H1 (cell line): ENCODE measurements at regions not wholly inside any gene's neighbourhood (a gene's known extent, or its start where the extent isn't known, plus 50 kb on each side); places are given as distances from the start of the nearest gene placed in this dataset.

ENCODE experiments used
- CTCF ChIA-PET: fragments of 300-600 bp; sonication (Branson Sonifier 250); formaldehyde crosslinking; loops from one replicate; lab custom pipeline; 2021; ENCODE audit not compliant: partially characterized antibody; lab: Charles Lee
- POLR2A ChIA-PET: fragments of 300-600 bp; sonication (Branson Sonifier 250); formaldehyde crosslinking; loops from one replicate; lab custom pipeline; 2021; ENCODE audit warnings: inconsistent platforms; ENCODE audit not compliant: partially characterized antibody; lab: Charles Lee
- DNase-seq, 2 experiments: peaks; one replicate each; pipeline versions ENCODE4 v3.0.0 to v3.0.0-alpha.2; 2010 to 2022; ENCODE audit warnings: low spot score in 2 of 2, low read depth in 1 of 2, mixed read lengths in 1 of 2
- FAIRE-seq: peaks from 2 replicates; lab custom pipeline; 2011; peaks lifted over from hg19 to GRCh38; lab: Jason Lieb, UNC
- H2AFZ ChIP-seq: 2 replicates; pipeline ENCODE4 v1.8.1; 2012; ENCODE audit warnings: low read length, inconsistent platforms
- H2AK5ac ChIP-seq: 2 replicates; pipeline ENCODE4 v1.6.1; 2013; ENCODE audit warnings: low read depth, low read length
- H2BK120ac ChIP-seq: replicated peaks from 2 replicates; pipeline ENCODE3; 2013; ENCODE audit warnings: low read depth, low read length, inconsistent platforms
- H2BK12ac ChIP-seq: 2 replicates; pipeline ENCODE4 v1.6.1; 2013; ENCODE audit warnings: low read depth, low read length
- H2BK15ac ChIP-seq: 2 replicates; pipeline ENCODE4 v1.6.1; 2013; ENCODE audit warnings: low read length
- H2BK20ac ChIP-seq: 2 replicates; pipeline ENCODE4 v1.6.1; 2013; ENCODE audit warnings: low read length
- H2BK5ac ChIP-seq: 2 replicates; pipeline ENCODE4 v1.6.1; 2013; ENCODE audit warnings: low read depth, low read length
- H3K14ac ChIP-seq: 2 replicates; pipeline ENCODE4 v1.6.1; 2013; ENCODE audit warnings: inconsistent platforms; ENCODE audit not compliant: insufficient read length
- H3K18ac ChIP-seq: 2 replicates; pipeline ENCODE4 v1.6.1; 2013; ENCODE audit warnings: low read length; ENCODE audit errors: extremely low read depth
- H3K23ac ChIP-seq: 2 replicates; pipeline ENCODE4 v1.6.1; 2013; ENCODE audit warnings: inconsistent platforms; ENCODE audit not compliant: insufficient read length
- H3K23me2 ChIP-seq: 2 replicates; pipeline ENCODE4 v1.6.1; 2013; ENCODE audit warnings: low read depth, low read length
- H3K27ac ChIP-seq: 2 replicates; pipeline ENCODE4 v1.6.1; 2011; ENCODE audit warnings: low read depth, low read length, inconsistent platforms
- H3K27me3 ChIP-seq, 4 experiments: replicated peaks in 1 of 4; 1 replicate in 1 of 4; 2 replicates in 3 of 4; pipeline versions ENCODE4 v1.6.1 to v1.8.1; 2011 to 2013; ENCODE audit warnings: low read length in 3 of 4, mild to moderate bottlenecking in 3 of 4, inconsistent platforms in 2 of 4, mixed read lengths in 2 of 4, moderate library complexity in 1 of 4; ENCODE audit not compliant: control insufficient read depth in 3 of 4, insufficient read depth in 3 of 4; ENCODE audit errors: extremely low read depth in 1 of 4
- H3K36me3 ChIP-seq, 4 experiments: 2 replicates each; pipeline versions ENCODE4 v1.6.1 to v1.8.1; 2011 to 2013; ENCODE audit warnings: mild to moderate bottlenecking in 4 of 4, low read length in 3 of 4, moderate library complexity in 2 of 4, control low read depth in 1 of 4, inconsistent platforms in 1 of 4; ENCODE audit not compliant: insufficient read depth in 4 of 4, control insufficient read depth in 2 of 4
- H3K4ac ChIP-seq: replicated peaks from 2 replicates; pipeline ENCODE3; 2013; ENCODE audit warnings: low read length, low read depth, mixed read lengths, inconsistent platforms; ENCODE audit not compliant: insufficient read length
- H3K4me1 ChIP-seq, 4 experiments: replicated peaks in 1 of 4; 1 replicate in 1 of 4; 2 replicates in 3 of 4; pipeline versions ENCODE4 v1.6.1 to v1.8.1; 2011 to 2013; ENCODE audit warnings: low read length in 3 of 4, inconsistent platforms in 2 of 4, mixed read lengths in 1 of 4; ENCODE audit not compliant: insufficient read depth in 4 of 4, control insufficient read depth in 3 of 4
- H3K4me2 ChIP-seq, 2 experiments: 2 replicates each; pipeline versions ENCODE4 v1.6.1 to v1.8.1; 2011 to 2013; ENCODE audit warnings: low read depth in 2 of 2, low read length in 2 of 2, control low read depth in 1 of 2, inconsistent platforms in 1 of 2, mild to moderate bottlenecking in 1 of 2; ENCODE audit not compliant: insufficient read depth in 1 of 2
- H3K4me3 ChIP-seq, 4 experiments: fragments of 200-600, 300-600 bp in 1 of 4; sonication (generic), shearing (Covaris generic), sonication (Bioruptor Twin) in 1 of 4; 2 replicates each; pipeline versions ENCODE4 v1.5.1 to v1.8.1; 2011 to 2016; ENCODE audit warnings: low read length in 4 of 4, low read depth in 3 of 4, control low read depth in 2 of 4, inconsistent platforms in 2 of 4, mild to moderate bottlenecking in 2 of 4, mixed read lengths in 1 of 4, moderate library complexity in 1 of 4; ENCODE audit not compliant: insufficient read depth in 2 of 4; ENCODE audit errors: extremely low read depth in 1 of 4
- H3K56ac ChIP-seq: replicated peaks from 2 replicates; pipeline ENCODE3; 2013; ENCODE audit warnings: low read depth, mild to moderate bottlenecking, mixed read lengths, low read length, inconsistent platforms; ENCODE audit not compliant: insufficient read length
- H3K79me1 ChIP-seq: 2 replicates; pipeline ENCODE4 v1.6.1; 2013; ENCODE audit warnings: low read depth, low read length, control low read depth
- H3K79me2 ChIP-seq, 2 experiments: 2 replicates each; pipeline versions ENCODE4 v1.6.1 to v1.8.1; 2012 to 2013; ENCODE audit warnings: low read length in 2 of 2, mild to moderate bottlenecking in 2 of 2, inconsistent platforms in 1 of 2; ENCODE audit not compliant: insufficient read depth in 2 of 2, control insufficient read depth in 1 of 2
- H3K9ac ChIP-seq, 4 experiments: replicated peaks in 1 of 4; 1 replicate in 1 of 4; 2 replicates in 3 of 4; pipeline versions ENCODE4 v1.6.1 to v1.8.1; 2011 to 2013; ENCODE audit warnings: low read depth in 3 of 4, low read length in 3 of 4, control low read depth in 2 of 4, mild to moderate bottlenecking in 2 of 4, moderate library complexity in 2 of 4, inconsistent platforms in 1 of 4; ENCODE audit errors: extremely low read depth in 1 of 4
- H3K9me3 ChIP-seq, 2 experiments: 2 replicates each; pipeline versions ENCODE4 v1.6.1 to v1.8.1; 2012 to 2013; ENCODE audit warnings: mild to moderate bottlenecking in 2 of 2, moderate library complexity in 2 of 2, control low read depth in 1 of 2, inconsistent platforms in 1 of 2, low read depth in 1 of 2, low read length in 1 of 2, mixed read lengths in 1 of 2; ENCODE audit not compliant: insufficient read depth in 2 of 2
- H4K20me1 ChIP-seq, 2 experiments: replicated peaks in 1 of 2; 2 replicates each; pipeline versions ENCODE3 to v1.8.1; 2011 to 2013; ENCODE audit warnings: inconsistent platforms in 2 of 2, low read length in 2 of 2, mild to moderate bottlenecking in 1 of 2; ENCODE audit not compliant: insufficient read depth in 2 of 2, control insufficient read depth in 1 of 2
- H4K5ac ChIP-seq: 2 replicates; pipeline ENCODE4 v1.6.1; 2013; ENCODE audit warnings: low read length, low read depth, mixed read lengths, inconsistent platforms; ENCODE audit not compliant: insufficient read length
- H4K8ac ChIP-seq: 2 replicates; pipeline ENCODE4 v1.8.0; 2013; ENCODE audit warnings: mild to moderate bottlenecking, moderate library complexity, low read length, inconsistent platforms; ENCODE audit not compliant: insufficient read depth; ENCODE audit errors: extremely low read depth
- H4K91ac ChIP-seq: replicated peaks from 2 replicates; pipeline ENCODE3; 2013; ENCODE audit warnings: low read length, mixed read lengths, inconsistent platforms; ENCODE audit not compliant: insufficient read length
- ASH2L ChIP-seq: fragments of 200-600, 300-600 bp; sonication (generic); IDR thresholded peaks from one replicate; pipeline ENCODE4 v1.7.1; 2017; ENCODE audit warnings: low read length
- E2F6 ChIP-seq: IDR thresholded peaks from 2 replicates; pipeline ENCODE4 v1.6.1; 2012; ENCODE audit warnings: inconsistent platforms
- EZH2 ChIP-seq: fragments of 200-600 bp; sonication (generic); IDR thresholded peaks from 2 replicates; pipeline ENCODE4 v1.7.1; 2012; ENCODE audit warnings: low read depth, mild to moderate bottlenecking, moderate library complexity, low read length, inconsistent platforms; ENCODE audit not compliant: severe bottlenecking
- GABPA ChIP-seq: IDR thresholded peaks from 2 replicates; pipeline ENCODE4 v1.6.1; 2011; ENCODE audit warnings: mild to moderate bottlenecking, low read length, moderate library complexity, borderline replicate concordance; ENCODE audit not compliant: insufficient read depth
- KDM1A ChIP-seq: fragments of 200-600, 300-600 bp; sonication (generic); IDR thresholded peaks from 2 replicates; pipeline ENCODE4 v1.7.1; 2016; ENCODE audit warnings: mild to moderate bottlenecking, low read length, borderline replicate concordance
- SIN3A ChIP-seq, 2 experiments: IDR thresholded peaks in 1 of 2; conservative IDR thresholded peaks in 1 of 2; 2 replicates each; pipeline ENCODE4 v1.6.1; 2011 to 2012; ENCODE audit warnings: low read length in 2 of 2, improper control_type of control experiment in 1 of 2, low read depth in 1 of 2, mild to moderate bottlenecking in 1 of 2
- SUZ12 ChIP-seq: fragments of 200-600 bp; sonication (generic); IDR thresholded peaks from 2 replicates; pipeline ENCODE4 v1.6.1; 2012; ENCODE audit warnings: mild to moderate bottlenecking, inconsistent platforms, low read length, moderate library complexity, mixed read lengths
- TBP ChIP-seq: IDR thresholded peaks from 2 replicates; pipeline ENCODE4 v1.6.1; 2011; ENCODE audit warnings: low read depth, low read length, improper control_type of control experiment
- TCF12 ChIP-seq: IDR thresholded peaks from 2 replicates; pipeline ENCODE4 v1.6.1; 2011; ENCODE audit warnings: low read depth, mild to moderate bottlenecking, low read length
- YY1 ChIP-seq: IDR thresholded peaks from 2 replicates; pipeline ENCODE4 v1.6.1; 2011; ENCODE audit warnings: low read depth, mild to moderate bottlenecking, low read length
- WGBS, 2 experiments: shearing (Covaris generic) in 1 of 2; methylation state at CpG; one replicate each; pipeline versions ENCODE4 v1.1.6 to v1.1.7; 2013 to 2015; ENCODE audit warnings: low lambda C conversion rate in 2 of 2, mixed read lengths in 2 of 2, inconsistent platforms in 1 of 2, low coverage in 1 of 2, missing lambda C conversion rate in 1 of 2; ENCODE audit not compliant: insufficient replicate concordance in 2 of 2, insufficient coverage in 1 of 2, insufficient read length in 1 of 2; ENCODE audit errors: extremely low coverage in 1 of 2, missing lambda C conversion rate in 1 of 2; 5-methylcytosine and 5-hydroxymethylcytosine counted together

GRCh38 chr10:9451211-9451773 lies 1396.8 kb downstream of the GATA3 start:
- Histone ChIP-seq H3K79me1 (no peaks in the 10 kb centered on the region), H3K56ac (no peak overlapping the region), H3K9ac (no peak overlapping the region), H3K79me2 (no peaks in the 10 kb centered on the region), H4K91ac (no peak overlapping the region), H3K4ac (no peak overlapping the region), H3K14ac (no peak overlapping the region), H2BK5ac (no peak overlapping the region), H3K18ac (no peak overlapping the region), H3K27me3 (no peaks in the 10 kb centered on the region), H4K5ac (no peak overlapping the region), H3K4me2 (no peak overlapping the region), H3K23me2 (no peaks in the 10 kb centered on the region), H3K23ac (no peak overlapping the region), H2BK120ac (no peak overlapping the region), H3K36me3 (no peaks in the 10 kb centered on the region), H3K9me3 (peaks cover 4 to 11% of the 10 kb centered on the region in 2 experiments; a peak in 2 of 4 replicates), H2BK12ac (no peak overlapping the region), H4K20me1 (no peaks in the 10 kb centered on the region), H2AK5ac (no peak overlapping the region), H3K4me3 (no peak overlapping the region), H3K27ac (no peak overlapping the region), H2BK20ac (no peak overlapping the region), H4K8ac (no peak overlapping the region), H2AFZ (no peak overlapping the region; the same call in 1 of the 2 replicates), H3K4me1 (0 out of 7 replicates have a peak, but pooled peaks cover 0 to 2% (median 0%) of the 10 kb centered on the region in 4 experiments), H2BK15ac (no peak overlapping the region)
- TF ChIP-seq SUZ12 (no peak), YY1 (no peak), SIN3A (conservative IDR thresholded peaks at IDR 0.05 in 1 of 2, IDR thresholded peaks at IDR 0.05 in 1 of 2; ENCODE audit: low read depth in 1 of 2, low read length in 2 of 2) (no peak), TCF12 (no peak), E2F6 (no peak), EZH2 (no peak), ASH2L (no peak), TBP (no peak), GABPA (no peak), KDM1A (no peak)
- 77% methylated on average over 2 of the region's 2 CpGs; no CpG with 5 or more reads in 1 of the 2 experiments for WGBS, 2 experiments
- ChIA-PET POLR2A (no interaction called here), CTCF (no interaction called here)
- no peak for DNase-seq
- FAIRE-seq: no peak
